SW 1271 (cell line): ENCODE measurements at regions not wholly inside any gene's neighbourhood (a gene's known extent, or its start where the extent isn't known, plus 50 kb on each side); places are given as distances from the start of the nearest gene placed in this dataset.

Source experiments
- DNase-seq, 2 experiments: peaks; one replicate each; lab custom pipeline; 2025; lab: John Stamatoyannopoulos, UW

DNA sequence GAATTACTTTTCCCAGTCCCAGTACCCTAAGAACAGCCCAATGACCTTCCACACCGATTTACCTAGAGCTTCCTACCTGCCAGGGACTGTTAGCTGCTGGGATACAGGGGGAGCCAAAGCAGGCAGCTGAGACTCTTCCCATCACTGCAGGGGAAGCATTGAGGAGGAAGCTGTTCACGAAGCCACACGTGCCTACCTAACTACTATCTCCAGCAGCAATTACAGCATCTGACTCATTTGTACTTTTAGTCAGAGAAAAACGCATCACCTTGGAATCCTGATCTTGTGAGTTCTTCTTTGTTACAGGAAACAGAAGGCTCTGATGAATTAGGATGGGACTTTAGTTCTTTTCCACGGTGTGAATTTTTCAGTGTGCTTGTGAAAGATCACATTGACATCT lies 113.7 kb upstream of the DHX40 start:
- DNase-seq: peak; percentile 48 to 74

- DNase-seq: no peak
These were observed 110.7 kb upstream of the DHX40 start for GRCh38 chr17:59454633-59455105.

GRCh38 chr17:59456428-59456827 lies 109.0 kb upstream of the DHX40 start:
- no peak for DNase-seq

GRCh38 chr17:59456923-59457615 lies 108.3 kb upstream of the DHX40 start:
- DNase-seq: no peak

DNA sequence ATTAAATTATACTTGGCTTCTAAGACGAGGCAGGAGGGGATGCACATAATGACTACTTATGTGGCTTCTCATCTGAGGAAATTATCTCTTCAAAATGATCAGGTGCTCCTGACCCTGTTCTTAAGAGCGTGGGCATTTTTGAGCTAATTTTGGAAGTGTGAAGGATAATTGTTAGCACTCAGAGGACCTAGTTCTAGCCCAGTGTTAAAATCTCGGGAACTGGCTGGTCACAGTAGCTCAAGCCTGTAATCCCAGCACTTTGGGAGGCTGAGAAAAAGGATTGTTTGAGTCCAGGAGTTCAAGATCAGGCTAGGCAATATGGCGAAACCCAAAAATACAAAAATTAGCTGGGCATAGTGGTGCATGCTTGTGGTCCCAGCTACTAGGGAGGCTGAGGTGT lies 103.0 kb upstream of the DHX40 start:
- no peak for DNase-seq

- no peak for DNase-seq
These were observed 101.2 kb upstream of the DHX40 start for GRCh38 chr17:59464246-59464645.

DNA sequence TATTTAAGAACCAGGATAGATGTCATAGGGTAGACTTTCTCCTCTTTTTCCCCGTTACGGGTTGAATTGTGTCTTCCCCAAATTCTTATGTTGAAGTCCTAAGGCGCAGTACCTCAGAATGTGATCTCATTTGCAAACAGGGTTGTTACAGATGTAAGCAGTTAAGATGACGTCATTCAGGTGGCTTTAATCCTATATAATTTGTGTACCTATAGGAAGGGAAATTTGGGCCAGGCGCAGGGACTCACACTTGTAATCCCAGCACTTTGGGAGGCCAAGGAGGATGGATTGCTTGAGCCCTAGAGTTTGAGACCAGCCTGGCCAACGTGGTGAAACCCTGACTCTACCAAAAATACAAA lies 99.5 kb upstream of the DHX40 start:
- no peak for DNase-seq

GRCh38 chr17:59466946-59467801 lies 98.2 kb upstream of the DHX40 start:
- DNase-seq: no peak

DNA sequence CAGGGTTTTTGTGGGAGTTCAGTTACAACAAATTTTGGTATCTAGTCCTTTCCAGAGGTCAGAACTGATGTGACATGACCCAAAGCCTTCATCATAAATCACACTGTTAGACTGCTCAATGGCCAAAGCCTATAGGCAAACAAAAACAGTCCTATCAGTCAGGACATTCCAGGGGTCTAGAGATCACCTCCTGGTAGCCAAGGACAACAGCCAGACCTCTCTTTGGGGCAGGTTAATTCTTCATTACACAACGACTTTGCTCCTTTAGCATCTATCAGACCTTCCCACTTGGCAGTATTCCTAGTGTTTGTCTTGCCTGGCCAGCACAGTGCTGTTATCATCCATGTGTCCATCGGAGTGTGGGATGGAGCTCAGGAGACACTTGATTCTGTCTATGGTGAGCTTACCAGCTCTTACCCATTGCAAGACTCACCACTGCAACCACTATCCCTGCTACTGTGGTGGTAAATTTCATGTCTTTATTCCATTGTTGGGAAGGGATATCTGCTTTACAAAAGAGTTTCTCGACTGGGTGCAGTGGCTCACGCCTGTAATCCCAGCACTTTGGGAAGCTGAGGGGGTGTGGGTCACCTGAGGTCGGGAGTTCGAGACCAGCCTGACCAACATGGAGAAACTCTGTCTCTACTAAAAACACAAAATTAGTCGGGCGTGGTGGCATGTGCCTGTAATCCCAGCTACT lies 95.5 kb upstream of the DHX40 start:
- DNase-seq: no peak

DNA sequence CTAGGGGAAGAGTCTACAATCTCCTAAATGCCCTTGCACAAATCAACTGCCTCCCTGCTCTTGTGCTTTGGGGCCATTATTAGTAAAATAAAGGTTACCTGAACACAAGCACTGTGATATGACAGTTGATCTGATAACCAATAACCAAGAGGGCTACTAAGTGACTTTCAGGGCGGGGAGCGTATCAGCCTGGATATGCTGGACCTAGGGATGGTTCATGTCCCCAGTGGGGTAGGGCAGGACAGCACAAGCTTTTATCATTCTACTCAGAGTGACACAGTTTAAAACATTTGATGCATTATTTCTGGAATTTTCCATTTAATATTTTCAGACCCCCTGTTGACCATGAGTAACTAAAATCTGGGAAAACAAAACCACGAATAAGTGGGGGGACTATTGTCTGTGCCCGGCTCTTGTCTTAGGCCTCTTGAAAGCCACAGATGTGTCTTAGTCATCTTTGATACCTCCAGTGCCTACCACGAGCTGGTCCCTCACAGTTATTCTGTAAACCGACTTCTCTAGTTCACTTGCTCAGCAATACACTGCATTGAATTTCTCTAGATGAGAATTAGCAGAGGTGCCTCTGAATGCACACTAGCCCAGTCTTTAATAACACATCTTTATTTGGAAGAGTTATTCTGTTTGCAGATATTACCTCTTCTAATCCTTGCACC lies 94.6 kb upstream of the DHX40 start:
- no peak for DNase-seq

- DNase-seq: no peak
These were observed 89.0 kb upstream of the DHX40 start for GRCh38 chr17:59476413-59476812.

- DNase-seq: no peak
These were observed 86.3 kb upstream of the DHX40 start for GRCh38 chr17:59479141-59479540.

DNA sequence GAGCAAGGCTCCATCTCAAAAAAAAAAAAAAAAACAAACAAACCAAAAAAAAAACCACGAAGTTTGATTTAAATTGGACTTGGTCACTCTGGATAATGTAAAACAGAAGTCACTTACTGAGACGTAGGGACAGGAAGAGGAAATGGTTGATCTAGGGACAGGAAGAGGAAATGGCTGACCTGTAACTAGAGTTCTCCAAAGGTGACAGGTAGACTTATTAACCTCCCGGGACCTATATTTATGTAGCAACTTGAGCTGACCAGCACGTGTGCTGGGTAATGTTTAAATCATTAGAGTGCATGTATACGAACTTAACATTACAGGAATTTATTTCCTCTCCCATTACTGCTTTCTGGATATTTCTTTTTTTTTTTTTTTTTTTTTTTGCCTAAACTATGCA lies 81.5 kb upstream of the DHX40 start:
- no peak for DNase-seq

GRCh38 chr17:59485015-59485414 lies 80.4 kb upstream of the DHX40 start:
- DNase-seq: no peak

DNA sequence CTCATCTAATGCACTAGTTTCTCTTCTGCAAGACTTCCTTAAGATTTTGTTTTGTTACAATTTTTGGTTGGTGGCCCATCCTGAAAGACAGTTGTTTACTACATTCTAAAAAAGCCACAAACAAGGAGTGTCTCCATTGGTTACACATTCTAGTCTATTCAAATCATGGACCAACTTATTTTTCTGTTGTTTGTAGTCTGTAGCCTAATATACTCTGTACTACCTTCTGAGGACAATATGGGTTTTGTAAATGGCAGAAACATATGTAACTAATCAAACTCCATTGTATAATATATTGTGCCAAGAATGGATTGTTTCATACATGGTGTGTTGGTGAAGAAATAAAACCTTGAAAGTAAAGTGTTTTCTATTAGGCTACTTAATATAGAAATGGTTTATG lies 79.5 kb upstream of the DHX40 start:
- DNase-seq: no peak

- no peak for DNase-seq
These were observed 78.1 kb upstream of the DHX40 start for GRCh38 chr17:59487161-59487873.

GRCh38 chr17:59488805-59489204 lies 76.6 kb upstream of the DHX40 start:
- no peak for DNase-seq

GRCh38 chr17:59490216-59490615 lies 75.2 kb upstream of the DHX40 start:
- DNase-seq: no peak

GRCh38 chr17:59491353-59492090 lies 73.9 kb upstream of the DHX40 start:
- DNase-seq: no peak

GRCh38 chr17:59492091-59492451 lies 73.3 kb upstream of the DHX40 start:
- DNase-seq: no peak

- no peak for DNase-seq
These were observed 71.5 kb upstream of the DHX40 start for GRCh38 chr17:59493867-59494266.
